Stomach (tissue), 4 donors: ENCODE measurements at regions not wholly inside any gene's neighbourhood (a gene's known extent, or its start where the extent isn't known, plus 50 kb on each side); places are given as distances from the start of the nearest gene placed in this dataset.

Experiments used
- CTCF ChIP-seq, 7 experiments: fragments of 450-650 bp in 4 of 7; fragments of 200-600 bp in 3 of 7; sonication (generic) in 3 of 7; IDR thresholded peaks; one replicate each; pipeline ENCODE4 v1.5.1; 2016 to 2019; ENCODE audit warnings: antibody characterized with exemption in 7 of 7, control low read depth in 2 of 7, mild to moderate bottlenecking in 1 of 7
- POLR2A ChIP-seq, 4 donors: fragments of 450-650 bp; IDR thresholded peaks; one replicate each; pipeline ENCODE4 v1.6.1; 2016; ENCODE audit warnings: antibody characterized with exemption in 4 of 4, control low read depth in 2 of 4, mild to moderate bottlenecking in 1 of 4, moderate library complexity in 1 of 4
- POLR2AphosphoS5 ChIP-seq, 3 donors: sonication (generic); formaldehyde crosslinking; IDR thresholded peaks; one replicate each; pipeline ENCODE4 v1.6.1; 2016; ENCODE audit warnings: antibody characterized with exemption in 3 of 3

DNA sequence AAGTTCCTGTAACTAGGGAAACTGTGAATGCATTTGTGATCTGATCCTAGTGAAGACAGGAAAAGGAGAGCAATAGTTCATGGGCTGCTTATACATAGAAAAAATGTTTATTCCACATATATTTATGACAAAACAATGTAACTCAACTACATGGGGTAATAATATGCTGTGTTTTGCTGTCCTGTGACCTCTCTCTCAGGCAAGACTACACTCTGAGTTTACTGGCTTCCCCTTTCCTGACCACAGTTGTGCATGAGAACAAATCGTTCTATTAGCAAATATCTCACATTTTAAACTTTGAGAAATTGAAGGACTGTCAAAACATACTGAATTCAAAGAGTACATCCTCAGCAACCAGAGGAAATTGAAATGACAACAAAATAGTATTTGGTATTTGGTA lies 161.9 kb upstream of the TRPC6 start:
- TF ChIP-seq POLR2A (IDR thresholded peaks at IDR 0.05) (no peak), CTCF (IDR thresholded peaks at IDR 0.05) (no peak), POLR2AphosphoS5 (IDR thresholded peaks at IDR 0.05) (no peak)
